ENCODE measurements at regions not wholly inside any gene's neighbourhood (a gene's known extent, or its start where the extent isn't known, plus 50 kb on each side); places are given as distances from the start of the nearest gene placed in this dataset. TPM values are rescaled to one million over a fixed set of nuclear protein-coding genes. Genes with fewer than 3 reads are reported as not detected.

DNA sequence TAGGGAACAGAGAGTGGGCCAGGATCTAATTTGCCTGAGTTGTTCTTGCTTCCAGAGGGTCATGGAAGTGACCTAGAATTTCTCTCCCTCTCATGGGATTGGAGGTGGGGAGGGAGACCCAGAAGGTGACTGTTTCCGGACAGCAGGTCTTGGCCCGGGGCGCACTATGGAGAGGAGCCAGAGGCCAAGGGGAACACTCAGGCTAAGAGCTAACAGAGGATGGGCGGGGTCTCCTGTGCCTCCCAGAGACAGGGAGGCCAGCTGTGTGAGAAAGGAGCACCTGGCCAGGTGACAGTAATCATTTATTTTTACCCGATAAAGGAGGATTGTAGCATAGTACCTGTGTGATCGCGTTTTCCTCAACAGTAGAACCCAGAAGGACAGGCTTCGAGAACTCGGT, 50.9 kb upstream of the ANKH start:
- no peak overlapping the region for H3K4me3 ChIP-seq (ENCODE audit: low read depth, low read length)
- no peak for DNase-seq (ENCODE audit: low read depth)
- no peak for TF ChIP-seq CTCF (IDR thresholded peaks at IDR 0.05; ENCODE audit: insufficient read depth, low read depth, low read length)

Small RNA genes in the stretch of these regions (small RNA-seq; reads per million reads assigned to genes)
- not detected for gene RF00096

All from fibroblast of villous mesenchyme (primary cell).